ENCODE measurements at regions not wholly inside any gene's neighbourhood (a gene's known extent, or its start where the extent isn't known, plus 50 kb on each side); places are given as distances from the start of the nearest gene placed in this dataset.

GRCh38 chr12:39176356-39176755 lies 266.6 kb downstream of the KIF21A start:
- no peak for TF ChIP-seq EZH2 (IDR thresholded peaks at IDR 0.05)
- TF ChIP-seq ZNF274 (IDR thresholded peaks at IDR 0.05; ENCODE audit: low read depth, low read length), result no peak
- no peak for TF ChIP-seq ZFX (IDR thresholded peaks at IDR 0.05)
- TF ChIP-seq RAD21 (IDR thresholded peaks at IDR 0.05; ENCODE audit: low read depth), result no peak
- no peak for TF ChIP-seq SIN3A (IDR thresholded peaks at IDR 0.05; ENCODE audit: low read depth)
- TF ChIP-seq EZH2phosphoT487 (IDR thresholded peaks at IDR 0.05; ENCODE audit: borderline replicate concordance), result no peak
- TF ChIP-seq MAX (IDR thresholded peaks at IDR 0.05), result no peak
- no peak for TF ChIP-seq ATF3 (IDR thresholded peaks at IDR 0.05)
- no peak for TF ChIP-seq FOSL1 (IDR thresholded peaks at IDR 0.05; ENCODE audit: low read depth)
- no peak for TF ChIP-seq SP1 (IDR thresholded peaks at IDR 0.05; ENCODE audit: low read depth)
- TF ChIP-seq YY1 (IDR thresholded peaks at IDR 0.05; ENCODE audit: extremely low read depth, insufficient replicate concordance, low read depth, low read length), result no peak
- no peak for TF ChIP-seq ZBTB33 (IDR thresholded peaks at IDR 0.05; ENCODE audit: extremely low read depth, insufficient replicate concordance, low read length)
- no peak for TF ChIP-seq REST (IDR thresholded peaks at IDR 0.05; ENCODE audit: low read depth)
- no peak for TF ChIP-seq CTCF (IDR thresholded peaks at IDR 0.05 in 2 of 3, conservative IDR thresholded peaks at IDR 0.05 in 1 of 3; ENCODE audit: borderline replicate concordance in 1 of 3, insufficient read depth in 1 of 3, low read depth in 2 of 3, low read length in 2 of 3)
- no peak for TF ChIP-seq POLR2AphosphoS5 (IDR thresholded peaks at IDR 0.05; ENCODE audit: low read depth, low read length)
- TF ChIP-seq ELF1 (IDR thresholded peaks at IDR 0.05; ENCODE audit: borderline replicate concordance, low read depth), result no peak
- no peak for TF ChIP-seq JUND (IDR thresholded peaks at IDR 0.05)
- no peak for TF ChIP-seq SRF (IDR thresholded peaks at IDR 0.05; ENCODE audit: low read depth)
- TF ChIP-seq CBX3 (IDR thresholded peaks at IDR 0.05; ENCODE audit: low read depth), result no peak
- no peak for DNase-seq (ENCODE audit: low read depth, low spot score)
- Histone ChIP-seq H3K4me1 (ENCODE audit: control insufficient read depth in 1 of 2, insufficient read depth in 2 of 2, low read length in 2 of 2) (no peaks in the 10 kb centered on the region), H3K4me3 (replicated peaks in 1 of 2; ENCODE audit: low read depth in 1 of 2, low read length in 2 of 2) (no peak overlapping the region), H3K4me2 (ENCODE audit: low read length) (no peak overlapping the region), H3K27ac (ENCODE audit: low read depth, low read length) (no peak overlapping the region), H3K79me2 (ENCODE audit: insufficient read depth, low read length) (no peaks in the 10 kb centered on the region), H3K27me3 (ENCODE audit: insufficient read depth, low read length) (no peaks in the 10 kb centered on the region), H3K9me2 (ENCODE audit: insufficient read depth) (no peaks in the 10 kb centered on the region), H3K9me3 (ENCODE audit: control insufficient read depth in 1 of 2, insufficient read depth in 1 of 2, low read depth in 1 of 2, low read length in 2 of 2) (no peaks in the 10 kb centered on the region), H2AFZ (ENCODE audit: low read depth, low read length, poor library complexity, severe bottlenecking) (no peak overlapping the region), H4K20me1 (ENCODE audit: insufficient read depth) (no peaks in the 10 kb centered on the region), H3K9ac (ENCODE audit: low read length) (no peak overlapping the region), H3K36me3 (ENCODE audit: control insufficient read depth in 1 of 2, insufficient read depth in 2 of 2, low read length in 2 of 2) (no peaks in the 10 kb centered on the region)
- ChIA-PET CTCF (no interaction called here), POLR2A (no interaction called here), RAD21 (ENCODE audit: low non-redundant PET in 1 of 2, low total read pairs in 2 of 2, uncharacterized antibody in 2 of 2, unreplicated experiment in 2 of 2) (no interaction called here)
- no peak for ATAC-seq
- no TSS peak for BruUV-seq (replicated peaks)
- intact Hi-C loops (cut with micrococcal nuclease), result loop anchor here (10.0 kb wide), 1 partner anchor 48 kb away; no protein-coding TSS in a partner anchor
